CD4-positive, alpha-beta T cell treated with Interleukin-15 for 1 hour (primary cell): ENCODE measurements at regions not wholly inside any gene's neighbourhood (a gene's known extent, or its start where the extent isn't known, plus 50 kb on each side); places are given as distances from the start of the nearest gene placed in this dataset.
A peak's percentile ranks its signal among the peaks of the same experiment; 100 is the strongest.
"Not testable (repeated sequence)": the region's sequence is repeated elsewhere in the genome, so short reads cannot be mapped to it uniquely, and the experiment has no call there.

Experiments used
- DNase-seq: peaks from one replicate; pipeline ENCODE4 v3.0.0-alpha.2; 2020

- DNase-seq = no peak
These were observed 51.0 kb upstream of the RCBTB2 start for GRCh38 chr13:48583859-48584311.

DNA sequence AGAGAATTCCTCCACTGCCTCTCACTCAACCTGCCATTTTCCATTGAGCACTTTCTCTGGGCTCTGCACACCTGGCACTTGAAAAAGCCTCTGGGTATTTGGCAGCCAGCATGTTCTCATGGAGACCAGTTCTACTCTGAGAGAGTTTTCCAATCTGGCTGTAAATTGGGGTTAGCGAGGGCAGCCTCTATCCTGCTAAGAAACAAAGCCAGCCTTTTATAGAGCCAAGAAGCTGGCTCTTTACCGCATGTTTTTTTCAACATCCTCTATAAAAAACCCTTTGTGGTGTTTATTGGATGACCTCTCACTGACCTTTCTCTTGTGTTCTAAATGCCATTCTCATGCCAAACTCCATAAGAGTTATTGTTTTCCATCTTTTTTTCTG, 52.6 kb upstream of the RCBTB2 start:
- DNase-seq = no peak

GRCh38 chr13:48586591-48587103, 53.8 kb upstream of the RCBTB2 start:
- DNase-seq = no peak

DNA sequence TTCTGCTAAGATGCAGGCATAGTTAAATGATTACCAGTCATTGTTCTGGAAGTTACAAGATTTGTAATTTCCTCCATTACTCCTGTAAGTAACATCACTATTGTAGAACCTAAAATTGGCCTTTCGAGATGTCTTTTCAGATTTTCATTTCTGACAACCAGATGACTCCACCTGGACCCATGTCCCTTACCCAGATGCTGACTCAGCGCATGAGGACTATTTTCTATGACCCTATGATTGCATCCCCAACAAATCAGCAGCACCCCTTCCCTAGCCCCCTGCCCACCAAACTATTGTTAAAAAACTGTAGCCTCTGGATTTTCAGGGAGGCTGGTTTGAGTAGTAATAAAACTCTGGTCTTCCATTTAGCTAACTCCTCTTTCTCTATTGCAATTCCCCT, 55.2 kb upstream of the RCBTB2 start:
- DNase-seq = no peak

GRCh38 chr13:48590141-48590901, 57.4 kb upstream of the RCBTB2 start:
- DNase-seq = no peak

- DNase-seq = not testable (repeated sequence)
These were observed 58.4 kb upstream of the RCBTB2 start for GRCh38 chr13:48591124-48591872.

GRCh38 chr13:48591889-48592687, 59.2 kb upstream of the RCBTB2 start:
- DNase-seq = no peak

DNA sequence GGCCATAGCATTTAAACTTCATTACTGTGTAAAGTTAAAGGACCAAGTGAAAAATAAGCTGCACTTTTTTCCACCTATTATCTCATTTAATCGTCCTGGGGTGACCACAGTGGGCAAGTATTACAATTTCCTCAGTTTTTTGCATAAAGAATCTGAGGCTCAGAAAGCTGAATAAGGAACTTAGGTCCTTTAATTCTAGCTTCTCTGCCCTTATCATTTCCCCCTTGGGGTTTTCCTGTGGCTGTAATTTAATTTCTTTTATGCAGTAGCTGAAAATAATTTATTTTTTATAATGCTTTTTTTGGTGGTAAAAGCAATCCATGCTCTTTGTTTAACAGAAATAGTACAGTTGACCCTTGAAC, 59.8 kb upstream of the RCBTB2 start:
- DNase-seq = no peak

DNA sequence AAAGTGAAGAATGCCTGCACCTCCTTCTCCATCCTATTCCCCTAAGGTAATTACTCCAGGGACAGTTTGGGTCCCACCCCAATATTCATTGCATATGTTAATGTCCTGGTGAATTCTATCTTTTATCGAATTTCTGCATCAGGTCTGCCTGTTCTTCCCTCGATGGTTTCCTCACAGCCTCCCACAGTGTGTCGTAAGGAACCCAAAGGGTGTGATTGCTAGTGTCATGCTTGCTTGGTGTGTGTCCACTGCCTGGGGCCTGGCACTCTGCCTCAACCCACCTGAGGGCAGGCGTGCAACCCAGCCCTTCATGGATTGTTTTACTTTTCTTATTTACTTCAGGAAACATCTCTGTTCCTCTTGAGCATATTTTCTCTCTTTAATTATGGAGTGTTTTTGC, 60.2 kb upstream of the CYSLTR2 start:
- no peak for DNase-seq

DNA sequence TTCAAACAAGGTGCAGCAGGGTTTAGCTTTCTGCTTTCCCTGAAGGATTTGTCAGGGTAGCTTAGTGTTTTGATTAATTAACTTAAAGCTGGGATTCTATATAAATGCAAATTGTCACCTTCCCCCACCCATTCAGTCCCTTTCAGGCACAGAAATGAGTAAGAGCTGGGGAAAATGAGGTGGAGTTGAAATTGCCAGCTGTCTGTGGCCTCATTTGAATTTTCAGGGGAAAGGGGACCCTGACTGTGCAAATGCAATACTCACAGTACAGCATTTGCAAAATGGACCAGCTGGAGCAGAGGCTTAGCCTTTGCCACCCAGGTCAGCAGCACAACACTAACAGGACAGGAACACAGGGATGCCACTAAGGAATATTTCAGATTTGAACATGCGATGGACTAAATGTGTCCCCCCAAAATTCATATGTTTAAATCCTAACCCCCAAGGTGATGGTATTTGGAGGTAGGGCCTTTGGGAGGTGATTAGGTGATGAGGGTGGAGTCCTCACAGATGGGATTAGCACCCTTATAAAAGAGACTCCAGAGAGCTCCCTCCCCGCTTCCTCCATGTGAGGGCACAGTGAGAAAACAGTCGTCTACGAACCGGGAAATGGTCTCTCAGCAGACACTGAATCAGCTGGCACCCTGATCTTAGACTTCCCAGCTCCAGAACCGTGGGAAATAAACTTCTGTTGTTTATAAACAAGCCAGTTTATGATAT, 59.5 kb upstream of the CYSLTR2 start:
- DNase-seq = no peak

DNA sequence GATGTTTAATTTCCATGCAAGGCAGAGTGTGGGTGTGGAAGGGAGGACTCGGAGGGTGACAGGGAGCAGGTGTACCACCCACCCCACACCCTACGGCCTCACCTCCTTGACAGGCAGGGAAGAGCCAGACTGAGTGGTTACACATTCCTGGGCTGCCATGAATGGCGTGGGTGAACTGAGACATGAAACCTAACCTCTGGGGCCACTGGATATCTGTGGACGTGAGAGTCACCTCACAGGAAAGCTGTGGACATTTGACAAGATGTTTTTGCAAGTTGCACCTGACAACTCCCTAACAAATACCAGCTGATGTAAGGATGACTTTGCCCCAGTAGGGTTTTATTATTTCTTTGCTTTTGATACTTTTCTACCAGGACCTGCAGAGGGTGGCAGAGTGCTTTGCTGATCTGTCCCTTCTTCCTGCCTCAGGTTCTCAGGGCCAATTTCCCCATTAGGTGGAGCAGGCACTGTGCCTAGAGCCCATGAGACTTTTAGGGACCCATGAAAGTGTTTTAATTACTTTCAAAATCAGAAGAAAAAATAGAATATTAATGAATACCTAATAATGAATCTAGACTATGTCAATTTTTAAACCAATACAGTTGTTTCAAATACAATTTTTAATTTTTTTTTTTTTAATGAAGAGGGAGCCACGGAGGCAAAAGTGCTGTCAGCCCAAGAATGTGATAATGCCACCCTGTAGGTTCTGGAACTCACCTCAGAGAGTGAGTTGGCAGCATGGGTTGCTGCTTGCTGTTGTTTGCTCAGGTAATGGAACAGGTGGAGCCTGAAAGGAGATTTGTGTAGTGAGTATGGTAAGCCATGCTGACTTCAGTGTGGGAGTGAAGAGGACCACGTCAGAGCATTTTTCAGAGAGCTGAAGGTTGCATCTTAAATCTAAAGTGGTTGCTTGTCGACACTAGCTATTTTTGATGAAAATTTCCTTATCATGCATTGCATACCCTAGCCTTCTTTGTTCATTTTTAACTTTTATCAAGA, 58.0 kb upstream of the CYSLTR2 start:
- DNase-seq = peak; percentile 67

GRCh38 chr13:48600374-48601364, 53.1 kb upstream of the CYSLTR2 start:
- DNase-seq = no peak

DNA sequence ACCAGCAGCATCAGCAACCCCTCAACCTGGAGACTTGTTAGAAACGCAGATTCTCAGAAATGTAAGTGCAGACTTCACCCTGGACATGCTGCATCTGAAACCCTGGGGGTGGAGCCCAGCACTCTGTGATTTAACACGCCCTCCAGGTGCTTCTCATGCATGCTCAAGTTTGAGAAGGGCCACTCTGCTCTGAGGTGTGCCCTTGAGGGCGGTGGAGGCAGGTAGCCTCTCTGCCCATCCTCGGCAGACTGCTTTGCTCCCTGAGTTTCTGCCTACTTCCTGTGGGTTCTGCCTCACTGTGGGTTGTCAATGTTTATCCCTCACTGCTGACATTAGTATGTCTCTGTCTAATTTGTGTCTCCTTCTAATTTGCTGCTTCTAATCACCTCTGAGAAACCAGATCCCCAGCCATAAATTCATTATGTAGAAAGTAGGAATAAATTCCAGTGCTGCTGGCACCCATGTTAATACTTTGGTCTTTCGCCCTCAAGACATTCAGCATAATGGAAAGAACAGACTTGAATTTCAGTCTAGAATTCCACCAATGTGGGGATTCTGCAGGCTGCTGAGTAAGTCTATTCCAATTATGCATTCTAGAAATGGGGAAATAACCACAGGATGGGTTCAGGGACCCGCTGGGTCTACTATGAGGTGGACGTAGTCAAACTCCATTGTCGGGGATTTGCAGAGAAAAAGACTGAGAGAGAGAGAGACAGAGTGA, 51.3 kb upstream of the CYSLTR2 start:
- DNase-seq = no peak

- DNase-seq = no peak
These were observed 50.4 kb upstream of the CYSLTR2 start for GRCh38 chr13:48603375-48603774.
